SH-SY5Y (cell line): ENCODE measurements at regions not wholly inside any gene's neighbourhood (a gene's known extent, or its start where the extent isn't known, plus 50 kb on each side); places are given as distances from the start of the nearest gene placed in this dataset.

Experiments
- GATA2 ChIP-seq: IDR thresholded peaks from 2 replicates; pipeline ENCODE4 v1.6.1; 2011; ENCODE audit warnings: mild to moderate bottlenecking, low read depth, low read length
- GATA3 ChIP-seq: IDR thresholded peaks from 2 replicates; pipeline ENCODE4 v1.6.1; 2011; ENCODE audit warnings: low read depth, mild to moderate bottlenecking, low read length, moderate library complexity

DNA sequence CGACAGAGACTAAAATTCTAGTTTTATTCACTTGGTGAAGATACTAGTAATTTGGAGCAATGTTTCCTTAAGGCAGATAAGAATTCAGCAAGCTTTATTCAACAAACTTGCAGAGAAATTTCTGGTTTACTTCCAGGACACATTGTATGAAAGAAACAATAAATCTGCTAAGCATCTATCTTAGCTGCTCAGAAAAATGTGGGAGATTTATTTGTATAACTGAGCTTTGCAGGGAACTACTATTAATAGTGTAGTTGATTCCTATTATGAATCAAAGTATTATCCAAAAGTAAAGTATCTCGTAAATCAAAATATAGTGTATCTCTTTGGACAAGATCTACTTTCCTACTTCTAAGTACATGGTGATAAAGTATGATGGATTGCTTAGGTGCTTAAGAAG is 239.4 kb upstream of the TMTC1 start:
- TF ChIP-seq GATA2 (no peak), GATA3 (no peak)
